Sigmoid colon (tissue), 6 donors: ENCODE measurements at regions not wholly inside any gene's neighbourhood (a gene's known extent, or its start where the extent isn't known, plus 50 kb on each side); places are given as distances from the start of the nearest gene placed in this dataset.

Experiments
- DNase-seq: peaks from one replicate; pipeline ENCODE4 v3.0.0-alpha.2; 2019
- H3K27ac ChIP-seq, 4 donors: fragments of 200-600 bp; sonication (generic); one replicate each; pipeline ENCODE4 v1.5.1; 2016 to 2019; ENCODE audit warnings: mild to moderate bottlenecking in 1 of 4
- H3K27me3 ChIP-seq, 3 donors: fragments of 200-600 bp; sonication (generic); one replicate each; pipeline ENCODE4 v1.5.1; 2019; ENCODE audit warnings: mild to moderate bottlenecking in 1 of 3
- H3K36me3 ChIP-seq, 4 donors: fragments of 200-600 bp; sonication (generic); one replicate each; pipeline ENCODE4 v1.5.1; 2016 to 2019
- H3K4me1 ChIP-seq, 4 donors: fragments of 200-600 bp; sonication (generic); one replicate each; pipeline ENCODE4 v1.5.1; 2017 to 2019
- H3K4me3 ChIP-seq, 4 donors: fragments of 200-600 bp; sonication (generic); one replicate each; pipeline ENCODE4 v1.5.1; 2017 to 2019; ENCODE audit warnings: mild to moderate bottlenecking in 2 of 4, moderate library complexity in 1 of 4
- H3K9me3 ChIP-seq, 4 donors: fragments of 200-600 bp in 3 of 4; sonication (generic) in 3 of 4; one replicate each; pipeline versions ENCODE4 v1.5.1 to v1.6.1; 2013 to 2019
- EP300 ChIP-seq, 4 donors: sonication (generic); formaldehyde crosslinking; IDR thresholded peaks; one replicate each; pipeline ENCODE4 v1.6.1; 2017; ENCODE audit warnings: antibody characterized with exemption in 4 of 4
- POLR2A ChIP-seq, 2 donors: fragments of 450-650 bp; IDR thresholded peaks; one replicate each; pipeline ENCODE4 v1.6.1; 2016; ENCODE audit warnings: antibody characterized with exemption in 2 of 2, mild to moderate bottlenecking in 2 of 2, moderate library complexity in 2 of 2
- POLR2AphosphoS5 ChIP-seq, 4 donors: sonication (generic); formaldehyde crosslinking; IDR thresholded peaks; one replicate each; pipeline ENCODE4 v1.6.1; 2017; ENCODE audit warnings: antibody characterized with exemption in 4 of 4
- WGBS, 2 donors: extraction: QIAGEN DNeasy Blood & Tissue Kit; methylation state at CpG; one replicate each; pipeline ENCODE4 v1.1.7; 2013; 5-methylcytosine and 5-hydroxymethylcytosine counted together
- intact Hi-C: fragments of 100-400 bp; cut with DNase I; formaldehyde crosslinking; loops from one replicate; pipeline ENCODE4 v1.15.1; 2023
- TF ChIP-seq, protein P1 (sequence below), 4 experiments: fragments of 450-650 bp in 3 of 4; fragments of 200-600 bp in 1 of 4; IDR thresholded peaks; one replicate each; pipeline ENCODE4 v1.5.1; 2016 to 2019; ENCODE audit warnings: antibody characterized with exemption in 4 of 4, mild to moderate bottlenecking in 3 of 4, moderate library complexity in 2 of 4
- donor health status: healthy with polysubstance abuse.
- donor health status: healthy.

DNA sequence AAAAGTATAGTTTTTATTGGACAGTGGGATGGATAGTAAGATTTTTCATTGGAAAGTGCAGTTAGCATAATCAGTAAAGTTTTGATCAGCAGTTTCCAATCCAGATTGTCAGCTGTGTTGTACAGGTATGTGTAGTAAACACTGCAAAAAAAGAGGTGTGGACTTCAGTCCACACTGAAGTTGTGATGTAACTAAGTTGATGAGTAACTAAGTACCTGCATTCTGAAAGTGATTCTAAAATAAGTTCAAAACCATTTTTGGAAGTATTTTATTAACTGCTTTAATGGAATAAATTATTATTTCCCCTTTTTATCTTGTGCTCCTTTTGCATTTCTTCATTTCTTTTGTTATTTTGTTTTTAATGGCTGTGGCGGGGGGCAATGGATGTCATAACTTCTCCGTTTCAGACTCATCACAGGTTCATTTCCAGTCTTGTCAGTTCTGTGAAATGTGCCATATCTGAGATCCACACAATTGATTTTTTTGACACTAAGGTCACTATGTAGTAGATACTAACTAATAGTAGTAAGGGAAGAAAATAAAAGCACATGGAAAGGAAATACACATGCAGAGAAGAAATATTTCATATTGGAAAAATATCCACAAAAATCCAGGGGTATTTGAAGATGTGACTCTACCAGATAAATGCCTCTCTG is 247.5 kb downstream of the GABRG1 start:
- no peak overlapping the region for H3K27ac ChIP-seq
- no peak overlapping the region for H3K4me3 ChIP-seq
- no peak for DNase-seq
- no peak for TF ChIP-seq EP300 (IDR thresholded peaks at IDR 0.05)
- no peak for TF ChIP-seq POLR2A (IDR thresholded peaks at IDR 0.05)
- no peaks in the 10 kb centered on the region for H3K27me3 ChIP-seq
- no peaks in the 10 kb centered on the region for H3K9me3 ChIP-seq
- intact Hi-C loops, result no loop called here
- H3K4me1 ChIP-seq, result no peaks in the 10 kb centered on the region
- WGBS, 2 donors, result 50 to 71% methylated on average over 2 of the region's 2 CpGs
- no peaks in the 10 kb centered on the region for H3K36me3 ChIP-seq

DNA sequence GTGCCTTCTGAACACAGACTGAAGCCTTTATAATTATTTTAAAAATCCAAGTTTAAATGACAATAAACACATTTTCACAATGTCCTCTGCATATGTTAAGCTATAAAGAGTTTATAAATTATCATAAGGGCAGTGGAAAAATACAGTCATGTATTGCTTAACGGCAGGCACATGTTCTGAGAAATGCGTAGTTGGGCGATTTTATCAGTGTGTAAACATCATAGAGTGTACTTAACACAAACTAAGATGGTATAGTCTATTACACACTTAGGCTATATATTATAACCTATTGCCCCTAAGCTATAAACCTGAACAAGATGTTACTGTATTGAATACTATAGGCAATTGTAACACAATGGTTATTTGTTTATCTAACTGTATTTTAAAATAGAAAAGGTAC is 254.7 kb downstream of the GABRG1 start:
- no peaks in the 10 kb centered on the region for H3K36me3 ChIP-seq
- WGBS, 2 donors, result 9 to 63% methylated on average over 3 of the region's 3 CpGs
- no peak overlapping the region for H3K4me3 ChIP-seq
- H3K27me3 ChIP-seq, result no peaks in the 10 kb centered on the region
- H3K9me3 ChIP-seq, result no peaks in the 10 kb centered on the region
- no peak for TF ChIP-seq POLR2A (IDR thresholded peaks at IDR 0.05)
- H3K4me1 ChIP-seq, result no peaks in the 10 kb centered on the region
- intact Hi-C loops, result no loop called here
- no peak overlapping the region for H3K27ac ChIP-seq
- DNase-seq, result no peak

DNA sequence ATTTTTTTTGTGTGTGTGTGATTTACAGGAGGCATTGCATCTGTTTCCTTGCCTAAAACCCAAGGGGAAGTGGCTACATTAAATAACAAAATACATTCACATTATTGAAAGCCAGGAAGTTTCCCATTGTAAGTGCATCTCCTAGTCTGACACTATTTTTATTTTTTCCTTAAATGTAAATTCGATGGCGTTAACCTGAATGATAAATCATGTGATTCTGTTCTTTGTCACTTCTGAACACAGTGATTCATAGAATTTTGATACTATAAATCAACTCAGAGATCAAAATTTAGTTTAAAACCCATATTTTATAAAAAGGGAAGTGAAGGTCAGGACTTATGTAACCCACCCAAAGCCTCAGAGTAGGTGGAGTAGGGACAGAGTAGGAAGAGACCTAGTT is 258.1 kb downstream of the GABRG1 start:
- TF ChIP-seq POLR2AphosphoS5 (IDR thresholded peaks at IDR 0.05) (no peak), EP300 (IDR thresholded peaks at IDR 0.05) (no peak), POLR2A (IDR thresholded peaks at IDR 0.05) (no peak)
- TF ChIP-seq, protein P1, sequence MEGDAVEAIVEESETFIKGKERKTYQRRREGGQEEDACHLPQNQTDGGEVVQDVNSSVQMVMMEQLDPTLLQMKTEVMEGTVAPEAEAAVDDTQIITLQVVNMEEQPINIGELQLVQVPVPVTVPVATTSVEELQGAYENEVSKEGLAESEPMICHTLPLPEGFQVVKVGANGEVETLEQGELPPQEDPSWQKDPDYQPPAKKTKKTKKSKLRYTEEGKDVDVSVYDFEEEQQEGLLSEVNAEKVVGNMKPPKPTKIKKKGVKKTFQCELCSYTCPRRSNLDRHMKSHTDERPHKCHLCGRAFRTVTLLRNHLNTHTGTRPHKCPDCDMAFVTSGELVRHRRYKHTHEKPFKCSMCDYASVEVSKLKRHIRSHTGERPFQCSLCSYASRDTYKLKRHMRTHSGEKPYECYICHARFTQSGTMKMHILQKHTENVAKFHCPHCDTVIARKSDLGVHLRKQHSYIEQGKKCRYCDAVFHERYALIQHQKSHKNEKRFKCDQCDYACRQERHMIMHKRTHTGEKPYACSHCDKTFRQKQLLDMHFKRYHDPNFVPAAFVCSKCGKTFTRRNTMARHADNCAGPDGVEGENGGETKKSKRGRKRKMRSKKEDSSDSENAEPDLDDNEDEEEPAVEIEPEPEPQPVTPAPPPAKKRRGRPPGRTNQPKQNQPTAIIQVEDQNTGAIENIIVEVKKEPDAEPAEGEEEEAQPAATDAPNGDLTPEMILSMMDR (IDR thresholded peaks at IDR 0.05), result no peak
- H3K4me1 ChIP-seq, result no peaks in the 10 kb centered on the region
- H3K9me3 ChIP-seq, result no peaks in the 10 kb centered on the region
- WGBS, 2 donors, result 47 to 68% methylated on average over 2 of the region's 2 CpGs
- intact Hi-C loops, result no loop called here
- H3K27me3 ChIP-seq, result no peaks in the 10 kb centered on the region
- DNase-seq, result no peak
- H3K27ac ChIP-seq, result no peak overlapping the region
- H3K4me3 ChIP-seq, result no peak overlapping the region
- H3K36me3 ChIP-seq, result no peaks in the 10 kb centered on the region

DNA sequence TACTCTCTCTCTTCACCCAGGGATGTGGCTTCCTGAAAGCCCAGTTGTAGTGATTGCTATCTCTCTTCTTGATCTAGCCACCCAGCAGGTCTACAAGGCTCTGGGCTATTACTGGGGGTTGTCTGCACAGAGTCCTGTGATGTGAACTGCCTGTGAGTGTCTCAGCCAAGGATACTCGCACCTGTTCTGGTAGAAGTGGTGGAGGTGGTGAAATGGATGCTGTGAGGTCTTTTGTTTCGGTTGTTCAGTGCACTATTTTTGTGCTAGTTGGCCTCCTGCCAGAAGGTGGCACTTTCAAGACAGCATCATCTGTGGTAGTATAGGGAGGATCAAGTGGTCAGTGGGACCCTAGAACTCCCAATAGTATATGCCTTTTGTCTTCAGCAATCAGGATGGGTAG is 268.0 kb downstream of the GABRG1 start:
- Histone ChIP-seq H3K27me3 (no peaks in the 10 kb centered on the region), H3K4me1 (no peaks in the 10 kb centered on the region), H3K4me3 (no peak overlapping the region), H3K9me3 (no peaks in the 10 kb centered on the region), H3K36me3 (no peaks in the 10 kb centered on the region), H3K27ac (no peak overlapping the region)
- 71 to 86% methylated on average over 2 of the region's 2 CpGs for WGBS, 2 donors
- TF ChIP-seq, protein P1 (IDR thresholded peaks at IDR 0.05), result no peak
- TF ChIP-seq POLR2A (IDR thresholded peaks at IDR 0.05), result no peak
- TF ChIP-seq POLR2AphosphoS5 (IDR thresholded peaks at IDR 0.05), result no peak
- no peak for DNase-seq
- intact Hi-C loops, result no loop called here

DNA sequence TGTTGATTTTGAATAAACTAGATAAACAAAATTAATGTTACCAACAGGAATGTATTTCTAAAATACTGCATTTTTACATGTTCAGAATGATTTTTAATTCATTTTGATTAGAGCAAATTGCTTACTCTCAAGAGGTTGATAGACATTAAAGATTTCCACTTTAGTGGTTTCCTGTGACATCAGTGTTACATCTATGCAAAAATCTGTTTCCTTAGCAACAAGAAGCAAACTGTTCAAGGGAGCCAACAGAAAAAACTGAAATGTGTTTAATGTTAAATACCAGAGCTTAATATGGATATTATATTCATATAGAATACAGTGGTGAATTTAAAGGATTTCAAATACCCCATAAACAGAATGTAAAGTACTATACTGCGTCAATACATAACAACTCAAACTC is 277.8 kb downstream of the GABRG1 start:
- TF ChIP-seq POLR2A (IDR thresholded peaks at IDR 0.05), result no peak
- no peak for DNase-seq
- H3K4me1 ChIP-seq, result no peaks in the 10 kb centered on the region
- H3K4me3 ChIP-seq, result no peak overlapping the region
- WGBS, 2 donors, result 85 to 96% methylated on average over 1 of the region's 1 CpG
- H3K9me3 ChIP-seq, result no peaks in the 10 kb centered on the region
- intact Hi-C loops, result no loop called here
- no peaks in the 10 kb centered on the region for H3K36me3 ChIP-seq
- no peaks in the 10 kb centered on the region for H3K27me3 ChIP-seq
- H3K27ac ChIP-seq, result no peak overlapping the region

DNA sequence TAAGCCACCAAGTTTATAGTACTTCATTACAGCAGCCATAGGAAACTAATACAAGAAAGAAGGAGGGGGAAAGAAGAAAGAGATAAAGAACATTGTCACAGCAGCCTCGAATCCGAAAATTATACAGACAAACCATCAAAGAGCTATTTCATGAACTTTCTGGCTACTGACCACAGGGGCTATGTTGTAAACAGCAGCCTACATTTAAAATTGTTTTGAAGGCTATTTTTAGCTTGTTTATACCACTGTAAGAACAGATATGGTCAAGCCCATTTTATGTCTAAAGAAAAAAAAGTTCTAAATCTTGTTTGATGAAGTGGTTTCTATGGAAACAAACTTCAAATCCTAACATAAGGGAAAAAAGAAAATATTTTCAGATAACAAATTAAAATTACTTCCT is 282.1 kb downstream of the GABRG1 start:
- Histone ChIP-seq H3K4me3 (no peak overlapping the region), H3K27me3 (no peaks in the 10 kb centered on the region), H3K9me3 (no peaks in the 10 kb centered on the region), H3K4me1 (no peaks in the 10 kb centered on the region), H3K36me3 (no peaks in the 10 kb centered on the region), H3K27ac (no peak overlapping the region)
- TF ChIP-seq EP300 (IDR thresholded peaks at IDR 0.05) (no peak), POLR2A (IDR thresholded peaks at IDR 0.05) (no peak)
- intact Hi-C loops, result no loop called here
- WGBS, 2 donors, result 68 to 72% methylated on average over 2 of the region's 2 CpGs
- DNase-seq, result no peak

DNA sequence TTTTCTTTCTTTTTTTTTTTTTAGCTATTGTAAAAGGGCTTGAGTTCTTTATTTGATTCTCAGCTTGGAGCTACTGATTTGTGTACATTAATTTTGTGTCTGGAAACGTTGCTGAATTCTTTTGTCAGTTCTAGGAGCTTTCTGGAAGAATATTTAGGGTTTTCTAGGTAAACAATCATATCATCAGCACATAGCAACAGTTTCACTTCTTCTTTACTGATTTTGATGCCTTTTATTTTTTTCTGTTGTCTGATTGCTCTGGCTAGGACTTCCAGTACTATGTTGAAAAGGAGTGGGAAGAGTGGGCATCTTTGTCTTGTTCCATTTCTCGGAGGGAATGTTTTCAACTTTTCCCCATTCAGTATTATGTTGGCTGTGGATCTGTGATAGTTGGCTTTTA is 292.2 kb downstream of the GABRG1 start:
- Histone ChIP-seq H3K36me3 (no peaks in the 10 kb centered on the region), H3K27me3 (no peaks in the 10 kb centered on the region), H3K9me3 (no peaks in the 10 kb centered on the region), H3K4me1 (no peaks in the 10 kb centered on the region), H3K4me3 (no peak overlapping the region), H3K27ac (no peak overlapping the region)
- TF ChIP-seq POLR2AphosphoS5 (IDR thresholded peaks at IDR 0.05) (no peak), EP300 (IDR thresholded peaks at IDR 0.05) (no peak), POLR2A (IDR thresholded peaks at IDR 0.05) (no peak)
- TF ChIP-seq, protein P1 (IDR thresholded peaks at IDR 0.05), result no peak
- 46 to 65% methylated on average over 2 of the region's 2 CpGs for WGBS, 2 donors
- no peak for DNase-seq
- intact Hi-C loops, result no loop called here
